Keratinocyte (primary cell): ENCODE measurements at regions not wholly inside any gene's neighbourhood (a gene's known extent, or its start where the extent isn't known, plus 50 kb on each side); places are given as distances from the start of the nearest gene placed in this dataset.

ENCODE experiments used
- EZH2 ChIP-seq: IDR thresholded peaks from one replicate; pipeline ENCODE4 v1.6.1; 2012; ENCODE audit warnings: inconsistent platforms, mild to moderate bottlenecking, low read length, moderate library complexity
- TF ChIP-seq, protein P1 (sequence below), 3 experiments: IDR thresholded peaks in 1 of 3; conservative IDR thresholded peaks in 1 of 3; optimal IDR thresholded peaks in 1 of 3; 2 replicates in 2 of 3; 3 replicates in 1 of 3; pipeline versions ENCODE3 to v1.5.1; 2011; ENCODE audit warnings: low read length in 3 of 3, mild to moderate bottlenecking in 3 of 3, moderate library complexity in 2 of 3, control low read depth in 1 of 3, inconsistent platforms in 1 of 3; ENCODE audit not compliant: insufficient read depth in 2 of 3; ENCODE audit errors: extremely low read depth in 1 of 3

DNA sequence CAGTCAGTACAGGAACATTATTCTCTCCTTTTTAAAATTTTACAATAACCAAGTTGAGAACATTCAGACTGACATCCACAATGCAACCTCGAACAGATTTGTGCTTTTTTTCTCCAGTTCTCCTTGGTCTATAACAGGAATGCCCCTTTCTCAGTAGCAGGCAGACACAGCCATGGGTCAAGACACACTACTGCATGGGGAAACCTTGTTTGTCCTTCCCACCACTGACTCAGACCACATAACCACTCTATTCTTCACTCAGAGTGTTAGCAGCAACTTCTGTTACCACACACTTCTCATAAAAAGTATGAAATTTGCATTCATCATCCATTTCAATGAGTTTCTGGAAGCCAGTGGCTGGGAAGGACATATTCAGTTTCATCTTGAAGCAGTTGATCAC, 421.7 kb downstream of the ADRA2A start:
- TF ChIP-seq, protein P1, sequence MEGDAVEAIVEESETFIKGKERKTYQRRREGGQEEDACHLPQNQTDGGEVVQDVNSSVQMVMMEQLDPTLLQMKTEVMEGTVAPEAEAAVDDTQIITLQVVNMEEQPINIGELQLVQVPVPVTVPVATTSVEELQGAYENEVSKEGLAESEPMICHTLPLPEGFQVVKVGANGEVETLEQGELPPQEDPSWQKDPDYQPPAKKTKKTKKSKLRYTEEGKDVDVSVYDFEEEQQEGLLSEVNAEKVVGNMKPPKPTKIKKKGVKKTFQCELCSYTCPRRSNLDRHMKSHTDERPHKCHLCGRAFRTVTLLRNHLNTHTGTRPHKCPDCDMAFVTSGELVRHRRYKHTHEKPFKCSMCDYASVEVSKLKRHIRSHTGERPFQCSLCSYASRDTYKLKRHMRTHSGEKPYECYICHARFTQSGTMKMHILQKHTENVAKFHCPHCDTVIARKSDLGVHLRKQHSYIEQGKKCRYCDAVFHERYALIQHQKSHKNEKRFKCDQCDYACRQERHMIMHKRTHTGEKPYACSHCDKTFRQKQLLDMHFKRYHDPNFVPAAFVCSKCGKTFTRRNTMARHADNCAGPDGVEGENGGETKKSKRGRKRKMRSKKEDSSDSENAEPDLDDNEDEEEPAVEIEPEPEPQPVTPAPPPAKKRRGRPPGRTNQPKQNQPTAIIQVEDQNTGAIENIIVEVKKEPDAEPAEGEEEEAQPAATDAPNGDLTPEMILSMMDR (optimal IDR thresholded peaks at IDR 0.05 in 1 of 3, IDR thresholded peaks at IDR 0.05 in 1 of 3, conservative IDR thresholded peaks at IDR 0.05 in 1 of 3; ENCODE audit: extremely low read depth in 1 of 3, insufficient read depth in 2 of 3, low read length in 3 of 3), result no peak
- no peak for TF ChIP-seq EZH2
